Keratinocyte (primary cell): ENCODE measurements at regions not wholly inside any gene's neighbourhood (a gene's known extent, or its start where the extent isn't known, plus 50 kb on each side); places are given as distances from the start of the nearest gene placed in this dataset.

ENCODE experiments used
- DNase-seq: peaks from one replicate; pipeline ENCODE4 v3.0.0-alpha.2; 2011; ENCODE audit warnings: low read depth, missing footprints, low spot score
- FAIRE-seq: peaks from 2 replicates; lab custom pipeline; 2011; peaks lifted over from hg19 to GRCh38; lab: Jason Lieb, UNC
- H2AFZ ChIP-seq: 2 replicates; pipeline ENCODE4 v1.6.0; 2012; ENCODE audit warnings: low read length, control low read depth, inconsistent platforms; ENCODE audit not compliant: control insufficient read depth
- H3K27ac ChIP-seq: 2 replicates; pipeline ENCODE4 v1.5.1; 2011; ENCODE audit warnings: low read length; ENCODE audit not compliant: control insufficient read depth, insufficient read depth
- H3K27me3 ChIP-seq: 3 replicates; pipeline ENCODE4 v1.6.0; 2011; ENCODE audit warnings: low read length; ENCODE audit not compliant: control insufficient read depth, insufficient read depth; ENCODE audit errors: extremely low read depth
- H3K36me3 ChIP-seq, 2 experiments: 2 replicates in 1 of 2; 3 replicates in 1 of 2; pipeline ENCODE4 v1.5.1; 2011; ENCODE audit warnings: low read length in 2 of 2, mild to moderate bottlenecking in 1 of 2; ENCODE audit not compliant: control insufficient read depth in 2 of 2, insufficient read depth in 2 of 2; ENCODE audit errors: extremely low read depth in 1 of 2
- H3K4me1 ChIP-seq: 3 replicates; pipeline ENCODE4 v1.5.1; 2011; ENCODE audit warnings: low read length; ENCODE audit not compliant: control insufficient read depth, insufficient read depth; ENCODE audit errors: extremely low read depth
- H3K4me2 ChIP-seq: 3 replicates; pipeline ENCODE4 v1.6.0; 2011; ENCODE audit warnings: low read depth, low read length; ENCODE audit not compliant: control insufficient read depth, insufficient read depth; ENCODE audit errors: extremely low read depth
- H3K4me3 ChIP-seq, 3 experiments: fragments of 200-600 bp in 1 of 3; sonication (generic) in 1 of 3; 2 replicates in 2 of 3; 3 replicates in 1 of 3; pipeline ENCODE4 v1.5.1; 2011 to 2016; ENCODE audit warnings: low read length in 3 of 3, mild to moderate bottlenecking in 3 of 3, control low read depth in 2 of 3, inconsistent platforms in 1 of 3, low read depth in 1 of 3, mixed read lengths in 1 of 3, mixed run types in 1 of 3, moderate library complexity in 1 of 3; ENCODE audit not compliant: control insufficient read depth in 2 of 3, insufficient read depth in 2 of 3; ENCODE audit errors: extremely low read depth in 1 of 3
- H3K79me2 ChIP-seq: 2 replicates; pipeline ENCODE4 v1.6.0; 2012; ENCODE audit warnings: low read length; ENCODE audit not compliant: control insufficient read depth, insufficient read depth
- H3K9ac ChIP-seq: 3 replicates; pipeline ENCODE4 v1.6.0; 2011; ENCODE audit warnings: low read length; ENCODE audit not compliant: control insufficient read depth, insufficient read depth; ENCODE audit errors: extremely low read depth
- H3K9me1 ChIP-seq: 3 replicates; pipeline ENCODE4 v1.6.0; 2011; ENCODE audit warnings: low read length; ENCODE audit not compliant: control insufficient read depth, insufficient read depth; ENCODE audit errors: extremely low read depth
- H3K9me3 ChIP-seq: 2 replicates; pipeline ENCODE4 v1.5.1; 2012; ENCODE audit warnings: low read depth, low read length; ENCODE audit not compliant: control insufficient read depth
- H4K20me1 ChIP-seq: 3 replicates; pipeline ENCODE4 v1.6.0; 2011; ENCODE audit warnings: low read length; ENCODE audit not compliant: control insufficient read depth, insufficient read depth; ENCODE audit errors: extremely low read depth
- CTCF ChIP-seq, 3 experiments: IDR thresholded peaks in 1 of 3; conservative IDR thresholded peaks in 1 of 3; optimal IDR thresholded peaks in 1 of 3; 2 replicates in 2 of 3; 3 replicates in 1 of 3; pipeline versions ENCODE3 to v1.5.1; 2011; ENCODE audit warnings: low read length in 3 of 3, mild to moderate bottlenecking in 3 of 3, moderate library complexity in 2 of 3, control low read depth in 1 of 3, inconsistent platforms in 1 of 3; ENCODE audit not compliant: insufficient read depth in 2 of 3; ENCODE audit errors: extremely low read depth in 1 of 3
- EZH2 ChIP-seq: IDR thresholded peaks from one replicate; pipeline ENCODE4 v1.6.1; 2012; ENCODE audit warnings: inconsistent platforms, mild to moderate bottlenecking, low read length, moderate library complexity
- dilution Hi-C: fragments of 300-500 bp; cut with MboI; formaldehyde crosslinking; loops from one replicate; pipeline ENCODE4 v1.7.0; 2020; ENCODE audit warnings: low sequenced_read_pairs; ENCODE audit not compliant: extremely low pct_ligation_motif_present

GRCh38 chr11:87422566-87422965 is 384.8 kb downstream of the TMEM135 start:
- Histone ChIP-seq H2AFZ (peak overlapping the region; percentile 71), H3K9me1 (no peaks in the 10 kb centered on the region), H3K4me2 (peak overlapping the region; percentile 35), H4K20me1 (no peaks in the 10 kb centered on the region), H3K4me1 (peaks cover 22% of the 10 kb centered on the region), H3K27ac (peak overlapping the region; percentile 65), H3K79me2 (no peaks in the 10 kb centered on the region), H3K4me3 (peak overlapping the region in 1 of 3 experiments; percentile 7), H3K9me3 (no peaks in the 10 kb centered on the region), H3K27me3 (no peaks in the 10 kb centered on the region), H3K36me3 (no peaks in the 10 kb centered on the region), H3K9ac (no peak overlapping the region)
- FAIRE-seq (peak; percentile 88), DNase-seq (peak; percentile 49)
- TF ChIP-seq EZH2 (no peak), CTCF (optimal IDR thresholded peaks at IDR 0.05 in 1 of 3, IDR thresholded peaks at IDR 0.05 in 1 of 3, conservative IDR thresholded peaks at IDR 0.05 in 1 of 3; ENCODE audit: extremely low read depth in 1 of 3, insufficient read depth in 2 of 3, low read length in 3 of 3) (no peak)
- dilution Hi-C loops = no loop called here

GRCh38 chr11:87421422-87421821 is 383.7 kb downstream of the TMEM135 start:
- peak; percentile 80 for DNase-seq
- TF ChIP-seq CTCF (optimal IDR thresholded peaks at IDR 0.05 in 1 of 3, IDR thresholded peaks at IDR 0.05 in 1 of 3, conservative IDR thresholded peaks at IDR 0.05 in 1 of 3; ENCODE audit: extremely low read depth in 1 of 3, insufficient read depth in 2 of 3, low read length in 3 of 3) = peak; percentile 67 to 89 (median 79)
- no peak for TF ChIP-seq EZH2
- Histone ChIP-seq H3K27ac (no peak overlapping the region), H3K4me3 (no peak overlapping the region), H3K4me2 (no peak overlapping the region), H4K20me1 (no peaks in the 10 kb centered on the region), H3K9ac (no peak overlapping the region), H3K9me1 (no peaks in the 10 kb centered on the region), H3K36me3 (no peaks in the 10 kb centered on the region), H3K9me3 (no peaks in the 10 kb centered on the region), H3K27me3 (no peaks in the 10 kb centered on the region), H2AFZ (no peak overlapping the region), H3K4me1 (peaks cover 22% of the 10 kb centered on the region), H3K79me2 (no peaks in the 10 kb centered on the region)
- FAIRE-seq = peak; percentile 94
- dilution Hi-C loops = no loop called here
